ENCODE measurements at regions not wholly inside any gene's neighbourhood (a gene's known extent, or its start where the extent isn't known, plus 50 kb on each side); places are given as distances from the start of the nearest gene placed in this dataset.
A peak's percentile ranks its signal among the peaks of the same experiment; 100 is the strongest.

DNA sequence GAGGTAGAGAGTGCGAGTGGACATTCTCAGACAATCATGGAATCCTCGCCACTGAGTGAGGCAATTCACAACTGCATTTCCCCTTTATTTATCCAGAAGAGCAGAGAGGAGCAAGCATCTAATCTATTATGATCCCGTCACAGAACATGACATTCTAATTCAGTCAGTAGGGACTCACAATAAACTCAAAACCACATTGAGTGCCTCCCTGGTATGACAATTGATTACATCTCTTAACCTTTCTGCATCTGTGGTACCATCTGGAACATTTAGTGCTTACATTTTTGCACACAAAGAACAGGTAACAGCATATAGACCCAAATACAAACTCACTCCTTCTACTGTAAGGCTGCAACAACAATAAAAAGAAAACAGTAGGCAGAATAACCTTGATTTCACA lies 517.2 kb downstream of the GBE1 start:
- H3K36me3 ChIP-seq: no peaks in the 10 kb centered on the region
- no peak for TF ChIP-seq POLR2A (IDR thresholded peaks at IDR 0.05)
- TF ChIP-seq EP300 (IDR thresholded peaks at IDR 0.05): no peak
- TF ChIP-seq, protein P1, sequence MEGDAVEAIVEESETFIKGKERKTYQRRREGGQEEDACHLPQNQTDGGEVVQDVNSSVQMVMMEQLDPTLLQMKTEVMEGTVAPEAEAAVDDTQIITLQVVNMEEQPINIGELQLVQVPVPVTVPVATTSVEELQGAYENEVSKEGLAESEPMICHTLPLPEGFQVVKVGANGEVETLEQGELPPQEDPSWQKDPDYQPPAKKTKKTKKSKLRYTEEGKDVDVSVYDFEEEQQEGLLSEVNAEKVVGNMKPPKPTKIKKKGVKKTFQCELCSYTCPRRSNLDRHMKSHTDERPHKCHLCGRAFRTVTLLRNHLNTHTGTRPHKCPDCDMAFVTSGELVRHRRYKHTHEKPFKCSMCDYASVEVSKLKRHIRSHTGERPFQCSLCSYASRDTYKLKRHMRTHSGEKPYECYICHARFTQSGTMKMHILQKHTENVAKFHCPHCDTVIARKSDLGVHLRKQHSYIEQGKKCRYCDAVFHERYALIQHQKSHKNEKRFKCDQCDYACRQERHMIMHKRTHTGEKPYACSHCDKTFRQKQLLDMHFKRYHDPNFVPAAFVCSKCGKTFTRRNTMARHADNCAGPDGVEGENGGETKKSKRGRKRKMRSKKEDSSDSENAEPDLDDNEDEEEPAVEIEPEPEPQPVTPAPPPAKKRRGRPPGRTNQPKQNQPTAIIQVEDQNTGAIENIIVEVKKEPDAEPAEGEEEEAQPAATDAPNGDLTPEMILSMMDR (IDR thresholded peaks at IDR 0.05): no peak
- H3K27ac ChIP-seq: no peak overlapping the region
- H3K4me1 ChIP-seq: peaks cover 0 to 12% (median 0%) of the 10 kb centered on the region in 4 donors
- no peak for DNase-seq (ENCODE audit: low spot score in 2 of 2)
- H3K27me3 ChIP-seq: no peaks in the 10 kb centered on the region
- 92 to 94% methylated on average over 3 of the region's 3 CpGs for WGBS, 2 donors
- H3K9me3 ChIP-seq: no peaks in the 10 kb centered on the region
- H3K4me3 ChIP-seq: no peak overlapping the region

DNA sequence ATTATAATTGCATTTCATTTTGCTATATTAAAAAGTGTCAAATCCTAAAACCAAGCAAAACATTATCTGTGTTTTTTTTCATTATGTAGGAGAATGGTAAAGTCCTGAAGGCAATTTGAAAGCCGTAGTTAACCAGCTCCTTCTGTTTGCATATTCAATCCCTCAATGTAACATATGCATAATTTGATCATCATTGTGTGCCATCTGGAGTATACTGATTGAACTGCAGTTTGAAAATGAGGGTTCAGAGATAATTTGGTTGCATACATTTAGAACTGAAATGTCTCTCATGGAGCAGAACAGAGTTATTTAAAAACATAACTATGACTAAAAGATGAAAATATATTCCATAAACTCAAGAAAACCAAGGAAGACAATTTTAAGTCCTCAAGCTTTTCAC lies 518.6 kb downstream of the GBE1 start:
- WGBS, 2 donors: 5 to 6% methylated on average over 1 of the region's 1 CpG
- H3K9me3 ChIP-seq: no peaks in the 10 kb centered on the region
- peaks cover 0 to 12% (median 0%) of the 10 kb centered on the region in 4 donors for H3K4me1 ChIP-seq
- DNase-seq (ENCODE audit: low spot score in 2 of 2): no peak
- TF ChIP-seq POLR2A (IDR thresholded peaks at IDR 0.05): no peak
- TF ChIP-seq EP300 (IDR thresholded peaks at IDR 0.05): no peak
- TF ChIP-seq, protein P1 (IDR thresholded peaks at IDR 0.05): peak in 4 of 5 experiments; percentile 19 to 36 (median 26)
- no peak overlapping the region for H3K27ac ChIP-seq
- H3K36me3 ChIP-seq: no peaks in the 10 kb centered on the region
- H3K4me3 ChIP-seq: no peak overlapping the region
- H3K27me3 ChIP-seq: no peaks in the 10 kb centered on the region

DNA sequence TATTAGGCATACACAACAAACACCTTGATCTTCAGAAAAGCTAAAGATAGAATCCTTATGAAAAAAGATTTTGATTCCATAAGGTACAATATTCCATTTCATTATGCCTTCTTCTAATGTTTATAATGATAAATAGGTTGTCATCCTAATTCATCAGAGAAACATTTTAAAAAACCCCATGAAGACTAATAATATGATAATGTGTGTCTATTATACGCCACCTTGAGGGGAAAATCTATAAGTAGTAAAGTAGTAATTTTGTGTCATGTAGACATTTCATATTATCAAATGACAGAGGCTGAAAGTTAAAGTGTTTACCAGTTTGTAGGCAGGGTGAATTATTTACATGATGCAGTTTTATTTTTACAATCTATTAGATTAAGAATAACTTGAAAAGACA lies 524.3 kb downstream of the GBE1 start:
- no peaks in the 10 kb centered on the region for H3K27me3 ChIP-seq
- 73 to 83% methylated on average over 1 of the region's 1 CpG for whole genome bisulfite sequencing, 2 donors
- no peak for DNase-seq (ENCODE audit: low spot score in 2 of 2)
- no peak overlapping the region for H3K4me3 ChIP-seq
- no peaks in the 10 kb centered on the region for H3K9me3 ChIP-seq
- TF ChIP-seq POLR2A (IDR thresholded peaks at IDR 0.05): no peak
- TF ChIP-seq, protein P1 (IDR thresholded peaks at IDR 0.05): no peak
- TF ChIP-seq EP300 (IDR thresholded peaks at IDR 0.05): no peak
- H3K27ac ChIP-seq: no peak overlapping the region
- H3K36me3 ChIP-seq: no peaks in the 10 kb centered on the region
- H3K4me1 ChIP-seq: no peaks in the 10 kb centered on the region

DNA sequence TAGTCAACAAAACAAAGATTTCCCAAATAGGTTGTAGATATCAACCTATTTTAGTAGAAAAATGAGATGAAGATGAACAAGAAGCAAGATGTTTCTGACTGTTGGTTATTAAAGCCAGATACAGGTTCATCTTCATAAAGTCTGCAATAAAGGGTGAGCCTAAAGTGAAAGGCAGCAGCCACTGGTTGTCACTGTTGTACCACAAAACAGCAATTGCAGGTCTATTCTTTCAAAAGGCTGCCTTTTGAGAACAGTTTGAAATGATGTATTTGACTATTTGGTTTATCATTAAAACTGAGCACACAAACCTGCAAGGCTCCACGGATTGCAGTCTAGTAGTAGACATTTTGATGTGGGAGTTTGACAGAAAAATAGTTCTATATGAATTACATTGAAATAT lies 543.4 kb downstream of the GBE1 start:
- no peaks in the 10 kb centered on the region for H3K9me3 ChIP-seq
- no peaks in the 10 kb centered on the region for H3K27me3 ChIP-seq
- no peak for TF ChIP-seq POLR2A (IDR thresholded peaks at IDR 0.05)
- TF ChIP-seq, protein P1 (IDR thresholded peaks at IDR 0.05): peak in 2 of 5 experiments; percentile 11 to 15
- no peak for TF ChIP-seq EP300 (IDR thresholded peaks at IDR 0.05)
- no peaks in the 10 kb centered on the region for H3K36me3 ChIP-seq
- no peaks in the 10 kb centered on the region for H3K4me1 ChIP-seq
- WGBS, 2 donors: 12 to 16% methylated on average over 1 of the region's 1 CpG
- DNase-seq (ENCODE audit: low spot score in 2 of 2): no peak
- no peak overlapping the region for H3K4me3 ChIP-seq
- no peak overlapping the region for H3K27ac ChIP-seq

DNA sequence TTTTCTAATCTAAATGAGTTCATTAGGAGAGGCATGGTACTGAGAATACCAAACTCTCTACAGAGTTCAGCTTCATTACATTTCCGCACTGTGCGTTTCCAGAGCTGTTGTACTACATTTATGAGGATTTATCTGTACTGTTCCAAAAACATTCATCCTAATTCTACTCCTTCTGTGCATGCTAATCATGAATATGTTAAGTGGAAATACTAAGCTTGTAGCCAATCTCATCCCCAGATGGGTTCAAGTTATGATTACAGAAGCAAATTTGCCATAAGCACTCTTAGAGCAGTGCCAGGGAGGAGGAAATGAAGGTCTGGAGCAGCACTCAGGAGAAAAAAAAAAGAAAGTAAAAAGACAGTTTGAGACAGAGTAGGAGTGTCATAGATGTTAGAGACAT lies 544.3 kb downstream of the GBE1 start:
- TF ChIP-seq POLR2A (IDR thresholded peaks at IDR 0.05) (no peak), EP300 (IDR thresholded peaks at IDR 0.05) (no peak)
- TF ChIP-seq, protein P1 (IDR thresholded peaks at IDR 0.05): no peak
- no peaks in the 10 kb centered on the region for H3K4me1 ChIP-seq
- DNase-seq (ENCODE audit: low spot score in 2 of 2): no peak
- no peaks in the 10 kb centered on the region for H3K36me3 ChIP-seq
- WGBS, 2 donors: 83 to 98% methylated on average over 2 of the region's 2 CpGs
- H3K4me3 ChIP-seq: no peak overlapping the region
- no peak overlapping the region for H3K27ac ChIP-seq
- H3K27me3 ChIP-seq: no peaks in the 10 kb centered on the region
- H3K9me3 ChIP-seq: no peaks in the 10 kb centered on the region

Data from tibial nerve (tissue), 4 donors.